HepG2 (cell line): ENCODE measurements at regions not wholly inside any gene's neighbourhood (a gene's known extent, or its start where the extent isn't known, plus 50 kb on each side); places are given as distances from the start of the nearest gene placed in this dataset.

Source experiments
- ADNP ChIP-seq: sonication (generic); formaldehyde crosslinking; IDR thresholded peaks from 2 replicates; pipeline ENCODE4 v1.4.0; 2020; ENCODE audit warnings: missing genetic modification reagents
- LRRFIP1 ChIP-seq: sonication (generic); formaldehyde crosslinking; conservative IDR thresholded peaks from 2 replicates; pipeline ENCODE4 v1.4.0; 2020; ENCODE audit warnings: missing genetic modification reagents
- TBX3 ChIP-seq: fragments of 450-650 bp; IDR thresholded peaks from 2 replicates; pipeline ENCODE4 v1.6.1; 2017; ENCODE audit warnings: antibody characterized with exemption, mild to moderate bottlenecking, inconsistent platforms, borderline replicate concordance
- ZNF282 ChIP-seq: fragments of 450-650 bp; IDR thresholded peaks from 2 replicates; pipeline ENCODE4 v1.6.1; 2018; ENCODE audit not compliant: partially characterized antibody
- ZNF296 ChIP-seq: sonication (generic); formaldehyde crosslinking; conservative IDR thresholded peaks from 2 replicates; pipeline ENCODE4 v1.5.0; 2020; ENCODE audit warnings: mild to moderate bottlenecking, missing genetic modification reagents
- ZNF3 ChIP-seq: IDR thresholded peaks from 2 replicates; pipeline ENCODE4 v1.7.0; 2017; ENCODE audit warnings: inconsistent platforms
- ZNF446 ChIP-seq: sonication (generic); formaldehyde crosslinking; IDR thresholded peaks from 2 replicates; pipeline ENCODE4 v1.5.0; 2020; ENCODE audit warnings: mild to moderate bottlenecking, missing genetic modification reagents
- ZNF564 ChIP-seq: sonication (generic); formaldehyde crosslinking; IDR thresholded peaks from 2 replicates; pipeline ENCODE4 v1.8.1; 2023; ENCODE audit warnings: mild to moderate bottlenecking, missing genetic modification reagents
- ZNF607 ChIP-seq: sonication (generic); formaldehyde crosslinking; IDR thresholded peaks from 2 replicates; pipeline ENCODE4 v1.5.1; 2020; ENCODE audit warnings: missing genetic modification reagents, mild to moderate bottlenecking, borderline replicate concordance
- ZNF749 ChIP-seq: sonication (generic); formaldehyde crosslinking; IDR thresholded peaks from 2 replicates; pipeline ENCODE4 v1.8.0; 2022; ENCODE audit warnings: mild to moderate bottlenecking, missing genetic modification reagents, moderate library complexity, borderline replicate concordance
- TF ChIP-seq, protein P1 (sequence below): IDR thresholded peaks from 2 replicates; pipeline ENCODE4 v1.6.1; 2016; ENCODE audit warnings: missing compliant biosample characterization, missing genetic modification reagents, borderline replicate concordance
- TF ChIP-seq, protein P2 (sequence below): IDR thresholded peaks from 2 replicates; pipeline ENCODE4 v1.6.1; 2016; ENCODE audit warnings: missing genetic modification reagents, missing compliant biosample characterization
- TF ChIP-seq, protein P3 (sequence below): sonication (generic); formaldehyde crosslinking; conservative IDR thresholded peaks from 2 replicates; pipeline ENCODE4 v1.4.0; 2020; ENCODE audit warnings: mild to moderate bottlenecking, missing genetic modification reagents, moderate library complexity
- TF ChIP-seq, protein P4 (sequence below): IDR thresholded peaks from 2 replicates; pipeline ENCODE4 v1.6.1; 2016; ENCODE audit warnings: missing compliant biosample characterization, missing genetic modification reagents, borderline replicate concordance
- TF ChIP-seq, protein P5 (sequence below): sonication (generic); formaldehyde crosslinking; IDR thresholded peaks from 2 replicates; pipeline ENCODE4 v1.4.0; 2020; ENCODE audit warnings: missing genetic modification reagents
- TF ChIP-seq, protein P6 (sequence below): sonication (generic); formaldehyde crosslinking; IDR thresholded peaks from 2 replicates; pipeline ENCODE4 v1.4.0; 2020; ENCODE audit warnings: low read depth, mild to moderate bottlenecking, missing genetic modification reagents
- TF ChIP-seq, protein P7 (sequence below): IDR thresholded peaks from 2 replicates; pipeline ENCODE4 v1.6.1; 2012; ENCODE audit warnings: inconsistent platforms

DNA sequence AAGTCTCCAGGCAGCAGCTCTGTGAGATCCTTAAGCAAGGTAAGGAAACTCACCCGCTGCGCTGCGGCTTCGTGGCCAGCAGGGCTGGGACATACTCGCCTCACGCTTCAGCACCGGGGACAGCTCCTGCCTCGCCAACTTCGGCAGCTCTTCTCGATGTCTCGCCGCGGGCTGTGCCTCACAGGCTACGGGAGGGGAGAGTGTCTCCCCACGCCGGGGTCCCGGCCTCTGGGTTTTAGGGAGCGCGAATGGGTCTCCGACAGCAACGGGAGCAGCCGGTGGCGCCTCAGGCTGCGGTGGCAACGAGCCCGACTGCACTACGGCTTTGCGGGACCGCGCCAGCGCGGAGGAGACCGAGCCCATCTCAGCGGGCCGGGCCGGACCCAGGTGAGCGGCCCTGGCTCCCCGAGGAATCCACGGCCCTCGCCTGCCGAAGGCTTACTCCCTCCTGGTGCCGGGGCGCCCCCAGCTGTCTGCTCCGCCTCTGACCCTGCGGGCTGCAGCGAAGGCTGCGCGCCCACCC, 62.4 kb downstream of the LSM5 start (continued):
- TF ChIP-seq LRRFIP1 (CRISPR knock-in tag) (0 out of 2 replicates have a peak, but pooled peaks have one; percentile 50), ZNF607 (no peak), ZNF564 (CRISPR knock-in tag) (no peak), TBX3 (no peak), ZNF296 (CRISPR knock-in tag) (0 out of 2 replicates have a peak, but pooled peaks have one; percentile 75), ZNF749 (CRISPR knock-in tag) (no peak), ZNF282 (no peak), ADNP (CRISPR knock-in tag) (no peak), ZNF3 (CRISPR knock-in tag) (no peak; the same call in 1 of the 2 replicates), ZNF446 (CRISPR knock-in tag) (peak; percentile 82; the same call in 1 of the 2 replicates)
- TF ChIP-seq, protein P1, sequence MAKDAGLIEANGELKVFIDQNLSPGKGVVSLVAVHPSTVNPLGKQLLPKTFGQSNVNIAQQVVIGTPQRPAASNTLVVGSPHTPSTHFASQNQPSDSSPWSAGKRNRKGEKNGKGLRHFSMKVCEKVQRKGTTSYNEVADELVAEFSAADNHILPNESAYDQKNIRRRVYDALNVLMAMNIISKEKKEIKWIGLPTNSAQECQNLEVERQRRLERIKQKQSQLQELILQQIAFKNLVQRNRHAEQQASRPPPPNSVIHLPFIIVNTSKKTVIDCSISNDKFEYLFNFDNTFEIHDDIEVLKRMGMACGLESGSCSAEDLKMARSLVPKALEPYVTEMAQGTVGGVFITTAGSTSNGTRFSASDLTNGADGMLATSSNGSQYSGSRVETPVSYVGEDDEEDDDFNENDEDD (CRISPR knock-in tag): peak; percentile 34; the same call in 1 of the 2 replicates
- TF ChIP-seq, protein P2, sequence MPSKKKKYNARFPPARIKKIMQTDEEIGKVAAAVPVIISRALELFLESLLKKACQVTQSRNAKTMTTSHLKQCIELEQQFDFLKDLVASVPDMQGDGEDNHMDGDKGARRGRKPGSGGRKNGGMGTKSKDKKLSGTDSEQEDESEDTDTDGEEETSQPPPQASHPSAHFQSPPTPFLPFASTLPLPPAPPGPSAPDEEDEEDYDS (CRISPR knock-in tag): no peak; the same call in 1 of the 2 replicates
- TF ChIP-seq, protein P3, sequence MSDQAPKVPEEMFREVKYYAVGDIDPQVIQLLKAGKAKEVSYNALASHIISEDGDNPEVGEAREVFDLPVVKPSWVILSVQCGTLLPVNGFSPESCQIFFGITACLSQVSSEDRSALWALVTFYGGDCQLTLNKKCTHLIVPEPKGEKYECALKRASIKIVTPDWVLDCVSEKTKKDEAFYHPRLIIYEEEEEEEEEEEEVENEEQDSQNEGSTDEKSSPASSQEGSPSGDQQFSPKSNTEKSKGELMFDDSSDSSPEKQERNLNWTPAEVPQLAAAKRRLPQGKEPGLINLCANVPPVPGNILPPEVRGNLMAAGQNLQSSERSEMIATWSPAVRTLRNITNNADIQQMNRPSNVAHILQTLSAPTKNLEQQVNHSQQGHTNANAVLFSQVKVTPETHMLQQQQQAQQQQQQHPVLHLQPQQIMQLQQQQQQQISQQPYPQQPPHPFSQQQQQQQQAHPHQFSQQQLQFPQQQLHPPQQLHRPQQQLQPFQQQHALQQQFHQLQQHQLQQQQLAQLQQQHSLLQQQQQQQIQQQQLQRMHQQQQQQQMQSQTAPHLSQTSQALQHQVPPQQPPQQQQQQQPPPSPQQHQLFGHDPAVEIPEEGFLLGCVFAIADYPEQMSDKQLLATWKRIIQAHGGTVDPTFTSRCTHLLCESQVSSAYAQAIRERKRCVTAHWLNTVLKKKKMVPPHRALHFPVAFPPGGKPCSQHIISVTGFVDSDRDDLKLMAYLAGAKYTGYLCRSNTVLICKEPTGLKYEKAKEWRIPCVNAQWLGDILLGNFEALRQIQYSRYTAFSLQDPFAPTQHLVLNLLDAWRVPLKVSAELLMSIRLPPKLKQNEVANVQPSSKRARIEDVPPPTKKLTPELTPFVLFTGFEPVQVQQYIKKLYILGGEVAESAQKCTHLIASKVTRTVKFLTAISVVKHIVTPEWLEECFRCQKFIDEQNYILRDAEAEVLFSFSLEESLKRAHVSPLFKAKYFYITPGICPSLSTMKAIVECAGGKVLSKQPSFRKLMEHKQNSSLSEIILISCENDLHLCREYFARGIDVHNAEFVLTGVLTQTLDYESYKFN (CRISPR knock-in tag): no peak
- TF ChIP-seq, protein P4, sequence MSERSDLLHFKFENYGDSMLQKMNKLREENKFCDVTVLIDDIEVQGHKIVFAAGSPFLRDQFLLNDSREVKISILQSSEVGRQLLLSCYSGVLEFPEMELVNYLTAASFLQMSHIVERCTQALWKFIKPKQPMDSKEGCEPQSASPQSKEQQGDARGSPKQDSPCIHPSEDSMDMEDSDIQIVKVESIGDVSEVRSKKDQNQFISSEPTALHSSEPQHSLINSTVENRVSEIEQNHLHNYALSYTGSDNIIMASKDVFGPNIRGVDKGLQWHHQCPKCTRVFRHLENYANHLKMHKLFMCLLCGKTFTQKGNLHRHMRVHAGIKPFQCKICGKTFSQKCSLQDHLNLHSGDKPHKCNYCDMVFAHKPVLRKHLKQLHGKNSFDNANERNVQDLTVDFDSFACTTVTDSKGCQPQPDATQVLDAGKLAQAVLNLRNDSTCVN (CRISPR knock-in tag): peak; percentile 91
- TF ChIP-seq, protein P5, sequence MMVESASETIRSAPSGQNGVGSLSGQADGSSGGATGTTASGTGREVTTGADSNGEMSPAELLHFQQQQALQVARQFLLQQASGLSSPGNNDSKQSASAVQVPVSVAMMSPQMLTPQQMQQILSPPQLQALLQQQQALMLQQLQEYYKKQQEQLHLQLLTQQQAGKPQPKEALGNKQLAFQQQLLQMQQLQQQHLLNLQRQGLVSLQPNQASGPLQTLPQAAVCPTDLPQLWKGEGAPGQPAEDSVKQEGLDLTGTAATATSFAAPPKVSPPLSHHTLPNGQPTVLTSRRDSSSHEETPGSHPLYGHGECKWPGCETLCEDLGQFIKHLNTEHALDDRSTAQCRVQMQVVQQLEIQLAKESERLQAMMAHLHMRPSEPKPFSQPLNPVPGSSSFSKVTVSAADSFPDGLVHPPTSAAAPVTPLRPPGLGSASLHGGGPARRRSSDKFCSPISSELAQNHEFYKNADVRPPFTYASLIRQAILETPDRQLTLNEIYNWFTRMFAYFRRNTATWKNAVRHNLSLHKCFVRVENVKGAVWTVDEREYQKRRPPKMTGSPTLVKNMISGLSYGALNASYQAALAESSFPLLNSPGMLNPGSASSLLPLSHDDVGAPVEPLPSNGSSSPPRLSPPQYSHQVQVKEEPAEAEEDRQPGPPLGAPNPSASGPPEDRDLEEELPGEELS (CRISPR knock-in tag): no peak
- TF ChIP-seq, protein P6, sequence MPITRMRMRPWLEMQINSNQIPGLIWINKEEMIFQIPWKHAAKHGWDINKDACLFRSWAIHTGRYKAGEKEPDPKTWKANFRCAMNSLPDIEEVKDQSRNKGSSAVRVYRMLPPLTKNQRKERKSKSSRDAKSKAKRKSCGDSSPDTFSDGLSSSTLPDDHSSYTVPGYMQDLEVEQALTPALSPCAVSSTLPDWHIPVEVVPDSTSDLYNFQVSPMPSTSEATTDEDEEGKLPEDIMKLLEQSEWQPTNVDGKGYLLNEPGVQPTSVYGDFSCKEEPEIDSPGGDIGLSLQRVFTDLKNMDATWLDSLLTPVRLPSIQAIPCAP (CRISPR knock-in tag): 0 out of 2 replicates have a peak, but pooled peaks have one; percentile 46
- TF ChIP-seq, protein P7, sequence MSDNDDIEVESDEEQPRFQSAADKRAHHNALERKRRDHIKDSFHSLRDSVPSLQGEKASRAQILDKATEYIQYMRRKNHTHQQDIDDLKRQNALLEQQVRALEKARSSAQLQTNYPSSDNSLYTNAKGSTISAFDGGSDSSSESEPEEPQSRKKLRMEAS: peak; percentile 35; the same call in 1 of the 2 replicates
